ENCODE measurements at regions not wholly inside any gene's neighbourhood (a gene's known extent, or its start where the extent isn't known, plus 50 kb on each side); places are given as distances from the start of the nearest gene placed in this dataset.

- Histone ChIP-seq H3K4me3 (no peak overlapping the region), H3K4me1 (ENCODE audit: insufficient read depth) (peaks cover 2% of the 10 kb centered on the region), H3K27me3 (peaks cover 6% of the 10 kb centered on the region), H4K20me1 (ENCODE audit: insufficient read depth, poor library complexity, severe bottlenecking) (no peaks in the 10 kb centered on the region), H3K36me3 (replicated peaks; ENCODE audit: insufficient read depth, low read depth) (no peaks in the 10 kb centered on the region), H3K4me2 (no peak overlapping the region), H3K27ac (no peak overlapping the region), H3K9me2 (replicated peaks; ENCODE audit: insufficient read depth) (no peaks in the 10 kb centered on the region), H3K9me3 (ENCODE audit: low read depth) (no peaks in the 10 kb centered on the region), H2AFZ (no peak overlapping the region), H3K79me2 (no peaks in the 10 kb centered on the region)
- WGBS (ENCODE audit: low lambda C conversion rate, missing lambda C conversion rate): 94% methylated on average over 7 of the region's 7 CpGs
- TF ChIP-seq EZH2phosphoT487 (IDR thresholded peaks at IDR 0.05; ENCODE audit: low read depth, severe bottlenecking, unreplicated experiment) (no peak), EZH2 (IDR thresholded peaks at IDR 0.05; ENCODE audit: borderline replicate concordance) (no peak), CTCF (IDR thresholded peaks at IDR 0.05; ENCODE audit: poor library complexity) (no peak)
- no peak for DNase-seq (ENCODE audit: low spot score)
These were observed 214.2 kb downstream of the MAF start for GRCh38 chr16:79386299-79386698.

- DNase-seq (ENCODE audit: low spot score): peak; percentile 49
- H3K79me2 ChIP-seq: no peaks in the 10 kb centered on the region
- H4K20me1 ChIP-seq (ENCODE audit: insufficient read depth, poor library complexity, severe bottlenecking): no peaks in the 10 kb centered on the region
- H2AFZ ChIP-seq: peak overlapping the region; percentile 49
- no peaks in the 10 kb centered on the region for H3K36me3 ChIP-seq (replicated peaks; ENCODE audit: insufficient read depth, low read depth)
- peaks cover 8% of the 10 kb centered on the region for H3K4me1 ChIP-seq (ENCODE audit: insufficient read depth)
- TF ChIP-seq CTCF (IDR thresholded peaks at IDR 0.05; ENCODE audit: poor library complexity) (no peak), EZH2phosphoT487 (IDR thresholded peaks at IDR 0.05; ENCODE audit: low read depth, severe bottlenecking, unreplicated experiment) (no peak), EZH2 (IDR thresholded peaks at IDR 0.05; ENCODE audit: borderline replicate concordance) (no peak)
- WGBS (ENCODE audit: low lambda C conversion rate, missing lambda C conversion rate): 59% methylated on average over 10 of the region's 10 CpGs
- H3K9me3 ChIP-seq (ENCODE audit: low read depth): no peaks in the 10 kb centered on the region
- H3K27ac ChIP-seq: peak overlapping the region; percentile 66
- no peaks in the 10 kb centered on the region for H3K9me2 ChIP-seq (replicated peaks; ENCODE audit: insufficient read depth)
- no peaks in the 10 kb centered on the region for H3K27me3 ChIP-seq
- H3K4me3 ChIP-seq: no peak overlapping the region
- peak overlapping the region; percentile 63 for H3K4me2 ChIP-seq
These were observed 218.9 kb downstream of the MAF start for GRCh38 chr16:79381603-79382042.

- peak overlapping the region; percentile 66 for H3K27ac ChIP-seq
- H3K79me2 ChIP-seq: no peaks in the 10 kb centered on the region
- H2AFZ ChIP-seq: peak overlapping the region; percentile 49
- H3K27me3 ChIP-seq: no peaks in the 10 kb centered on the region
- peaks cover 8% of the 10 kb centered on the region for H3K4me1 ChIP-seq (ENCODE audit: insufficient read depth)
- H3K4me3 ChIP-seq: no peak overlapping the region
- H3K36me3 ChIP-seq (replicated peaks; ENCODE audit: insufficient read depth, low read depth): no peaks in the 10 kb centered on the region
- H3K9me3 ChIP-seq (ENCODE audit: low read depth): no peaks in the 10 kb centered on the region
- peak; percentile 13 for DNase-seq (ENCODE audit: low spot score)
- H3K4me2 ChIP-seq: peak overlapping the region; percentile 63
- no peaks in the 10 kb centered on the region for H4K20me1 ChIP-seq (ENCODE audit: insufficient read depth, poor library complexity, severe bottlenecking)
- H3K9me2 ChIP-seq (replicated peaks; ENCODE audit: insufficient read depth): no peaks in the 10 kb centered on the region
- TF ChIP-seq EZH2phosphoT487 (IDR thresholded peaks at IDR 0.05; ENCODE audit: low read depth, severe bottlenecking, unreplicated experiment): no peak
- TF ChIP-seq EZH2 (IDR thresholded peaks at IDR 0.05; ENCODE audit: borderline replicate concordance): no peak
- no peak for TF ChIP-seq CTCF (IDR thresholded peaks at IDR 0.05; ENCODE audit: poor library complexity)
- 26% methylated on average over 9 of the region's 9 CpGs for WGBS (ENCODE audit: low lambda C conversion rate, missing lambda C conversion rate)
These were observed 219.4 kb downstream of the MAF start for GRCh38 chr16:79380995-79381602.
